Left lung (tissue), 4 donors: ENCODE measurements at regions not wholly inside any gene's neighbourhood (a gene's known extent, or its start where the extent isn't known, plus 50 kb on each side); places are given as distances from the start of the nearest gene placed in this dataset.

ENCODE experiments used
- ATAC-seq: fragments of 200-7000 bp; cut with Tn5 transposase; one replicate; pipeline ENCODE4 v1.9.1; 2020; ENCODE audit warnings: moderate library complexity
- DNase-seq, 4 donors: peaks; one replicate each; pipeline ENCODE4 v3.0.0-alpha.2; 2013 to 2020
- H3K27ac ChIP-seq, 2 donors: fragments of 200-600 bp; sonication (generic) in 1 of 2; one replicate each; pipeline versions ENCODE4 v1.5.0 to v1.8.0; 2020 to 2021
- H3K27me3 ChIP-seq, 2 donors: fragments of 200-600 bp; sonication (generic) in 1 of 2; one replicate each; pipeline versions ENCODE4 v1.5.0 to v1.8.0; 2020 to 2021
- H3K36me3 ChIP-seq, 2 donors: fragments of 200-600 bp; sonication (generic) in 1 of 2; one replicate each; pipeline versions ENCODE4 v1.5.0 to v1.8.0; 2020 to 2021
- H3K4me1 ChIP-seq, 2 donors: fragments of 200-600 bp; one replicate each; pipeline ENCODE4 v1.8.0; 2021
- H3K4me3 ChIP-seq, 2 donors: fragments of 200-600 bp; sonication (generic) in 1 of 2; one replicate each; pipeline versions ENCODE4 v1.5.0 to v1.8.0; 2020 to 2021; ENCODE audit warnings: mild to moderate bottlenecking in 1 of 2
- H3K9me3 ChIP-seq, 2 donors: fragments of 200-600 bp; sonication (generic) in 1 of 2; one replicate each; pipeline versions ENCODE4 v1.5.0 to v1.8.0; 2020 to 2021
- CTCF ChIP-seq, 2 donors: fragments of 200-600 bp; sonication (generic) in 1 of 2; IDR thresholded peaks; one replicate each; pipeline versions ENCODE4 v1.5.0 to v1.8.0; 2021; ENCODE audit warnings: antibody characterized with exemption in 2 of 2
- intact Hi-C, 2 donors: fragments of 100-400 bp; cut with DNase I; formaldehyde crosslinking; loops; one replicate each; pipeline versions ENCODE4 v1.11.2 to v1.14.2; 2022
- donor health status: DM: no; HTN: yes; CAD: no.
- donor health status: DM: no; HTN: no; CAD: no.

- no peak for TF ChIP-seq CTCF (IDR thresholded peaks at IDR 0.05)
- Histone ChIP-seq H3K9me3 (peaks cover 0 to 5% of the 10 kb centered on the region in 2 donors), H3K27me3 (no peaks in the 10 kb centered on the region), H3K36me3 (no peaks in the 10 kb centered on the region), H3K4me3 (no peak overlapping the region), H3K27ac (no peak overlapping the region), H3K4me1 (no peaks in the 10 kb centered on the region)
- DNase-seq: no peak
- ATAC-seq: no peak
- intact Hi-C loops: no loop called here
These were observed 228.5 kb downstream of the FRK start for GRCh38 chr6:115832186-115832585.

GRCh38 chr6:115830895-115831294 lies 229.8 kb downstream of the FRK start:
- Histone ChIP-seq H3K4me1 (no peaks in the 10 kb centered on the region), H3K36me3 (no peaks in the 10 kb centered on the region), H3K9me3 (no peaks in the 10 kb centered on the region), H3K27ac (no peak overlapping the region), H3K4me3 (no peak overlapping the region), H3K27me3 (no peaks in the 10 kb centered on the region)
- intact Hi-C loops: no loop called here
- ATAC-seq: no peak
- DNase-seq: no peak
- no peak for TF ChIP-seq CTCF (IDR thresholded peaks at IDR 0.05)

GRCh38 chr6:115821798-115822197 lies 238.9 kb downstream of the FRK start:
- no peak for TF ChIP-seq CTCF (IDR thresholded peaks at IDR 0.05)
- H3K36me3 ChIP-seq: no peaks in the 10 kb centered on the region
- no peak for DNase-seq
- H3K4me1 ChIP-seq: no peaks in the 10 kb centered on the region
- H3K27ac ChIP-seq: no peak overlapping the region
- no peaks in the 10 kb centered on the region for H3K27me3 ChIP-seq
- H3K4me3 ChIP-seq: no peak overlapping the region
- intact Hi-C loops: no loop called here
- ATAC-seq: no peak
- H3K9me3 ChIP-seq: peaks cover 0 to 10% of the 10 kb centered on the region in 2 donors

- Histone ChIP-seq H3K4me3 (no peak overlapping the region), H3K4me1 (no peaks in the 10 kb centered on the region), H3K27ac (no peak overlapping the region), H3K36me3 (no peaks in the 10 kb centered on the region), H3K27me3 (no peaks in the 10 kb centered on the region), H3K9me3 (peaks cover 0 to 10% of the 10 kb centered on the region in 2 donors)
- no peak for TF ChIP-seq CTCF (IDR thresholded peaks at IDR 0.05)
- DNase-seq (no peak), ATAC-seq (no peak)
- intact Hi-C loops: no loop called here
These were observed 241.2 kb downstream of the FRK start for GRCh38 chr6:115819506-115819905.

GRCh38 chr6:115817161-115817560 lies 243.5 kb downstream of the FRK start:
- H3K4me1 ChIP-seq: no peaks in the 10 kb centered on the region
- ATAC-seq: no peak
- DNase-seq: no peak
- no peak overlapping the region for H3K27ac ChIP-seq
- no peaks in the 10 kb centered on the region for H3K27me3 ChIP-seq
- H3K36me3 ChIP-seq: no peaks in the 10 kb centered on the region
- H3K4me3 ChIP-seq: no peak overlapping the region
- intact Hi-C loops: no loop called here
- H3K9me3 ChIP-seq: peaks cover 0 to 10% of the 10 kb centered on the region in 2 donors
- TF ChIP-seq CTCF (IDR thresholded peaks at IDR 0.05): no peak
